Stomach smooth muscle (tissue), 2 donors: ENCODE measurements at regions not wholly inside any gene's neighbourhood (a gene's known extent, or its start where the extent isn't known, plus 50 kb on each side); places are given as distances from the start of the nearest gene placed in this dataset.

ENCODE experiments used
- H3K27ac ChIP-seq: one replicate; pipeline ENCODE4 v1.7.0; 2013; ENCODE audit warnings: mild to moderate bottlenecking, low read length, inconsistent platforms
- H3K27me3 ChIP-seq, 2 donors: one replicate each; pipeline ENCODE4 v1.7.0; 2013; ENCODE audit warnings: low read length in 2 of 2; ENCODE audit not compliant: insufficient read depth in 2 of 2, control insufficient read depth in 1 of 2
- H3K36me3 ChIP-seq, 2 donors: one replicate each; pipeline ENCODE4 v1.7.0; 2013; ENCODE audit warnings: low read length in 2 of 2; ENCODE audit not compliant: control insufficient read depth in 2 of 2, insufficient read depth in 2 of 2
- H3K4me1 ChIP-seq: one replicate; pipeline ENCODE4 v1.7.0; 2013; ENCODE audit warnings: low read length; ENCODE audit not compliant: control insufficient read depth, insufficient read depth
- H3K4me3 ChIP-seq, 2 donors: one replicate each; pipeline ENCODE4 v1.7.0; 2013; ENCODE audit warnings: low read length in 2 of 2
- H3K9ac ChIP-seq, 2 donors: one replicate each; pipeline ENCODE4 v1.7.0; 2013; ENCODE audit warnings: low read length in 2 of 2, mild to moderate bottlenecking in 1 of 2
- H3K9me3 ChIP-seq, 2 donors: one replicate each; pipeline ENCODE4 v1.7.0; 2013; ENCODE audit warnings: low read length in 2 of 2; ENCODE audit not compliant: control insufficient read depth in 2 of 2
- donor health status: healthy.
- donor health status: Pancreatic carcinoma.

GRCh38 chr6:25025248-25025918 is 89.6 kb upstream of the RIPOR2 start:
- Histone ChIP-seq H3K4me1 (no peaks in the 10 kb centered on the region), H3K9me3 (no peaks in the 10 kb centered on the region), H3K36me3 (no peaks in the 10 kb centered on the region), H3K9ac (no peak overlapping the region), H3K27me3 (no peaks in the 10 kb centered on the region), H3K27ac (no peak overlapping the region), H3K4me3 (no peak overlapping the region)

- Histone ChIP-seq H3K27ac (no peak overlapping the region), H3K4me3 (no peak overlapping the region), H3K27me3 (no peaks in the 10 kb centered on the region), H3K9me3 (no peaks in the 10 kb centered on the region), H3K4me1 (no peaks in the 10 kb centered on the region), H3K9ac (no peak overlapping the region), H3K36me3 (no peaks in the 10 kb centered on the region)
Observed at GRCh38 chr6:25025919-25026301, 90.2 kb upstream of the RIPOR2 start.

- no peaks in the 10 kb centered on the region for H3K27me3 ChIP-seq
- H3K4me1 ChIP-seq = no peaks in the 10 kb centered on the region
- H3K9me3 ChIP-seq = no peaks in the 10 kb centered on the region
- no peak overlapping the region for H3K27ac ChIP-seq
- H3K36me3 ChIP-seq = no peaks in the 10 kb centered on the region
- H3K9ac ChIP-seq = no peak overlapping the region
- no peak overlapping the region for H3K4me3 ChIP-seq
Observed at GRCh38 chr6:25026723-25027122, 91.0 kb upstream of the RIPOR2 start.

- Histone ChIP-seq H3K4me3 (no peak overlapping the region), H3K9ac (no peak overlapping the region), H3K4me1 (no peaks in the 10 kb centered on the region), H3K27me3 (no peaks in the 10 kb centered on the region), H3K27ac (no peak overlapping the region), H3K9me3 (no peaks in the 10 kb centered on the region), H3K36me3 (no peaks in the 10 kb centered on the region)
Observed at GRCh38 chr6:25027221-25027916, 91.6 kb upstream of the RIPOR2 start.

- Histone ChIP-seq H3K27me3 (no peaks in the 10 kb centered on the region), H3K9me3 (no peaks in the 10 kb centered on the region), H3K4me3 (no peak overlapping the region), H3K4me1 (no peaks in the 10 kb centered on the region), H3K9ac (no peak overlapping the region), H3K36me3 (no peaks in the 10 kb centered on the region), H3K27ac (no peak overlapping the region)
Observed at GRCh38 chr6:25028328-25028727, 92.6 kb upstream of the RIPOR2 start.

GRCh38 chr6:25032934-25033333 is 97.2 kb upstream of the RIPOR2 start:
- peaks cover 4% of the 10 kb centered on the region for H3K4me1 ChIP-seq
- H3K27me3 ChIP-seq = no peaks in the 10 kb centered on the region
- H3K9ac ChIP-seq = no peak overlapping the region
- no peaks in the 10 kb centered on the region for H3K9me3 ChIP-seq
- no peak overlapping the region for H3K4me3 ChIP-seq
- no peak overlapping the region for H3K27ac ChIP-seq
- no peaks in the 10 kb centered on the region for H3K36me3 ChIP-seq

- H3K4me1 ChIP-seq = peaks cover 4% of the 10 kb centered on the region
- H3K36me3 ChIP-seq = no peaks in the 10 kb centered on the region
- H3K4me3 ChIP-seq = peak overlapping the region; percentile 52 to 55
- H3K9me3 ChIP-seq = peaks cover 0 to 2% of the 10 kb centered on the region in 2 donors
- no peaks in the 10 kb centered on the region for H3K27me3 ChIP-seq
- no peak overlapping the region for H3K9ac ChIP-seq
- no peak overlapping the region for H3K27ac ChIP-seq
Observed at GRCh38 chr6:25034431-25034921, 98.7 kb upstream of the RIPOR2 start.

GRCh38 chr6:25035174-25035511 is 99.4 kb upstream of the RIPOR2 start:
- peak overlapping the region; percentile 41 for H3K27ac ChIP-seq
- peak overlapping the region in 1 of 2 donors; percentile 40 for H3K4me3 ChIP-seq

GRCh38 chr6:25035512-25036435 is 100.0 kb upstream of the RIPOR2 start:
- Histone ChIP-seq H3K36me3 (no peaks in the 10 kb centered on the region), H3K9ac (no peak overlapping the region), H3K4me3 (peak overlapping the region in 1 of 2 donors; percentile 40), H3K27ac (peak overlapping the region; percentile 41), H3K4me1 (peaks cover 4% of the 10 kb centered on the region), H3K27me3 (no peaks in the 10 kb centered on the region), H3K9me3 (peaks cover 0 to 2% of the 10 kb centered on the region in 2 donors)

More at GRCh38 chr6:25035174-25035511, 99.4 kb upstream of the RIPOR2 start:
- Histone ChIP-seq H3K9ac (no peak overlapping the region), H3K9me3 (peaks cover 0 to 2% of the 10 kb centered on the region in 2 donors), H3K4me1 (peaks cover 4% of the 10 kb centered on the region), H3K27me3 (no peaks in the 10 kb centered on the region), H3K36me3 (no peaks in the 10 kb centered on the region)

- Histone ChIP-seq H3K9ac (no peak overlapping the region), H3K9me3 (peaks cover 0 to 2% of the 10 kb centered on the region in 2 donors), H3K27me3 (no peaks in the 10 kb centered on the region), H3K36me3 (no peaks in the 10 kb centered on the region), H3K4me3 (no peak overlapping the region), H3K27ac (no peak overlapping the region), H3K4me1 (peaks cover 4% of the 10 kb centered on the region)
Observed at GRCh38 chr6:25036461-25036860, 100.7 kb upstream of the RIPOR2 start.
